GM12878 (cell line): ENCODE measurements at regions not wholly inside any gene's neighbourhood (a gene's known extent, or its start where the extent isn't known, plus 50 kb on each side); places are given as distances from the start of the nearest gene placed in this dataset.

Source experiments
- BHLHE40 ChIP-seq, 2 experiments: fragments of 450-650 bp in 1 of 2; IDR thresholded peaks; 2 replicates each; pipeline ENCODE4 v1.6.1; 2011 to 2017; ENCODE audit warnings: low read depth in 2 of 2, borderline replicate concordance in 1 of 2, improper control_type of control experiment in 1 of 2, low read length in 1 of 2, mild to moderate bottlenecking in 1 of 2
- E4F1 ChIP-seq: fragments of 450-650 bp; IDR thresholded peaks from 2 replicates; pipeline ENCODE4 v1.6.1; 2018; ENCODE audit warnings: borderline replicate concordance, mild to moderate bottlenecking; ENCODE audit not compliant: partially characterized antibody
- EGR1 ChIP-seq, 2 experiments: IDR thresholded peaks; 1 replicate in 1 of 2; 2 replicates in 1 of 2; pipeline ENCODE4 v1.6.1; 2011 to 2012; ENCODE audit warnings: low read depth in 2 of 2, low read length in 2 of 2, borderline replicate concordance in 1 of 2, mild to moderate bottlenecking in 1 of 2, moderate library complexity in 1 of 2
- HCFC1 ChIP-seq: fragments of 150-350 bp; IDR thresholded peaks from 2 replicates; pipeline ENCODE4 v1.6.1; 2014; ENCODE audit warnings: low read length
- KLF5 ChIP-seq: fragments of 450-650 bp; IDR thresholded peaks from 2 replicates; pipeline ENCODE4 v1.6.1; 2014; ENCODE audit warnings: mild to moderate bottlenecking; ENCODE audit not compliant: partially characterized antibody
- MEF2B ChIP-seq: fragments of 450-650 bp; IDR thresholded peaks from 2 replicates; pipeline ENCODE4 v1.6.1; 2018; ENCODE audit warnings: mild to moderate bottlenecking, moderate library complexity; ENCODE audit not compliant: partially characterized antibody, poor library complexity, severe bottlenecking
- MYB ChIP-seq: fragments of 150-350 bp; IDR thresholded peaks from 2 replicates; pipeline ENCODE4 v1.6.1; 2014; ENCODE audit warnings: mild to moderate bottlenecking, low read depth, low read length, borderline replicate concordance
- MYC ChIP-seq: IDR thresholded peaks from 2 replicates; pipeline ENCODE4 v1.6.1; 2011; ENCODE audit warnings: mild to moderate bottlenecking, low read length, moderate library complexity, inconsistent platforms; ENCODE audit not compliant: insufficient read depth, insufficient replicate concordance, insufficient read length, severe bottlenecking
- NBN ChIP-seq: fragments of 450-650 bp; IDR thresholded peaks from 2 replicates; pipeline ENCODE4 v1.6.1; 2016
- POU2F2 ChIP-seq: IDR thresholded peaks from 3 replicates; pipeline ENCODE4 v1.6.1; 2011; ENCODE audit warnings: low read depth, mild to moderate bottlenecking, low read length, borderline replicate concordance
- RAD51 ChIP-seq: fragments of 450-650 bp; IDR thresholded peaks from 2 replicates; pipeline ENCODE4 v1.6.1; 2016; ENCODE audit warnings: moderate library complexity, mild to moderate bottlenecking, inconsistent platforms
- SMAD1 ChIP-seq: fragments of 450-650 bp; IDR thresholded peaks from 2 replicates; pipeline ENCODE4 v1.6.1; 2018; ENCODE audit warnings: mild to moderate bottlenecking, low read depth; ENCODE audit not compliant: partially characterized antibody
- SREBF2 ChIP-seq: IDR thresholded peaks from 2 replicates; pipeline ENCODE4 v1.6.1; 2012; ENCODE audit warnings: mild to moderate bottlenecking, low read length
- ZBED1 ChIP-seq: IDR thresholded peaks from 2 replicates; pipeline ENCODE4 v1.6.1; 2016; ENCODE audit warnings: borderline replicate concordance
- TF ChIP-seq, protein P1 (sequence below): IDR thresholded peaks from 2 replicates; pipeline ENCODE4 v1.6.1; 2012; ENCODE audit warnings: low read length, inconsistent platforms
- TF ChIP-seq, protein P2 (sequence below): fragments of 450-650 bp; conservative IDR thresholded peaks from 2 replicates; pipeline ENCODE4 v1.6.1; 2017; ENCODE audit warnings: mild to moderate bottlenecking, moderate library complexity
- TF ChIP-seq, protein P3 (sequence below): IDR thresholded peaks from 2 replicates; pipeline ENCODE4 v1.6.1; 2012; ENCODE audit warnings: low read depth, low read length, improper control_type of control experiment
- TF ChIP-seq, protein P4 (sequence below): fragments of 450-650 bp; IDR thresholded peaks from 2 replicates; pipeline ENCODE4 v1.6.1; 2017; ENCODE audit warnings: borderline replicate concordance
- TF ChIP-seq, protein P5 (sequence below), 3 experiments: IDR thresholded peaks in 2 of 3; conservative IDR thresholded peaks in 1 of 3; 2 replicates each; pipeline ENCODE4 v1.5.1; 2011; ENCODE audit warnings: low read depth in 3 of 3, low read length in 3 of 3, mild to moderate bottlenecking in 3 of 3, control low read depth in 2 of 3, moderate library complexity in 2 of 3, inconsistent platforms in 1 of 3, mixed read lengths in 1 of 3; ENCODE audit not compliant: control insufficient read depth in 2 of 3, insufficient read depth in 1 of 3; ENCODE audit errors: extremely low read depth in 1 of 3

DNA sequence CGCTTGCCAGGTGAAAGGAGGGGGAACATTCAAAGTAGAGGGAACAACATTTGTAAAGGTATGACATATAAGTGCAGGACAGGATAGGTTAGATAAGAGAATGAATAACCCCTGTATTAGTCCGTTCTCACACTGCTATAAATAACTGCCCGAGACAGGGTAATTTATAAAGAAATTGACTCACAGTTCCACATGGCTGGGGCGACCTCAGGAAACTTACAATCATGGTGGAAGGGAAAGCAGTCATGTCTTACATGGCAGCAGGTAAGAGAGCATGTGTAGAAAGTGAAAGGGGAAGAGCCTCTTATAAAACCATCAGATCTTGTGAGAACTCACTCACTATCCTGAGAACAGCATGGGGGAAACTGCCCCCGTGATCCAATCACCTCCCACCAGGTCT is 223.8 kb downstream of the SOX9 start (continued):
- TF ChIP-seq, protein P1, sequence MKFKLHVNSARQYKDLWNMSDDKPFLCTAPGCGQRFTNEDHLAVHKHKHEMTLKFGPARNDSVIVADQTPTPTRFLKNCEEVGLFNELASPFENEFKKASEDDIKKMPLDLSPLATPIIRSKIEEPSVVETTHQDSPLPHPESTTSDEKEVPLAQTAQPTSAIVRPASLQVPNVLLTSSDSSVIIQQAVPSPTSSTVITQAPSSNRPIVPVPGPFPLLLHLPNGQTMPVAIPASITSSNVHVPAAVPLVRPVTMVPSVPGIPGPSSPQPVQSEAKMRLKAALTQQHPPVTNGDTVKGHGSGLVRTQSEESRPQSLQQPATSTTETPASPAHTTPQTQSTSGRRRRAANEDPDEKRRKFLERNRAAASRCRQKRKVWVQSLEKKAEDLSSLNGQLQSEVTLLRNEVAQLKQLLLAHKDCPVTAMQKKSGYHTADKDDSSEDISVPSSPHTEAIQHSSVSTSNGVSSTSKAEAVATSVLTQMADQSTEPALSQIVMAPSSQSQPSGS, result no peak
- TF ChIP-seq SREBF2 (no peak), SMAD1 (no peak), MEF2B (peak; percentile 34), EGR1 (IDR thresholded peaks at IDR 0.05; ENCODE audit: borderline replicate concordance in 1 of 2, low read depth in 2 of 2, low read length in 2 of 2) (no peak), E4F1 (no peak), POU2F2 (no peak), MYB (no peak), KLF5 (no peak), RAD51 (no peak), BHLHE40 (IDR thresholded peaks at IDR 0.05; ENCODE audit: borderline replicate concordance in 1 of 2, low read depth in 2 of 2, low read length in 1 of 2) (peak in 1 of 2 experiments; percentile 27; a peak in 1 of 4 replicates), ZBED1 (no peak), MYC (no peak), NBN (no peak), HCFC1 (no peak)
- TF ChIP-seq, protein P2, sequence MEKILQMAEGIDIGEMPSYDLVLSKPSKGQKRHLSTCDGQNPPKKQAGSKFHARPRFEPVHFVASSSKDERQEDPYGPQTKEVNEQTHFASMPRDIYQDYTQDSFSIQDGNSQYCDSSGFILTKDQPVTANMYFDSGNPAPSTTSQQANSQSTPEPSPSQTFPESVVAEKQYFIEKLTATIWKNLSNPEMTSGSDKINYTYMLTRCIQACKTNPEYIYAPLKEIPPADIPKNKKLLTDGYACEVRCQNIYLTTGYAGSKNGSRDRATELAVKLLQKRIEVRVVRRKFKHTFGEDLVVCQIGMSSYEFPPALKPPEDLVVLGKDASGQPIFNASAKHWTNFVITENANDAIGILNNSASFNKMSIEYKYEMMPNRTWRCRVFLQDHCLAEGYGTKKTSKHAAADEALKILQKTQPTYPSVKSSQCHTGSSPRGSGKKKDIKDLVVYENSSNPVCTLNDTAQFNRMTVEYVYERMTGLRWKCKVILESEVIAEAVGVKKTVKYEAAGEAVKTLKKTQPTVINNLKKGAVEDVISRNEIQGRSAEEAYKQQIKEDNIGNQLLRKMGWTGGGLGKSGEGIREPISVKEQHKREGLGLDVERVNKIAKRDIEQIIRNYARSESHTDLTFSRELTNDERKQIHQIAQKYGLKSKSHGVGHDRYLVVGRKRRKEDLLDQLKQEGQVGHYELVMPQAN, result no peak
- TF ChIP-seq, protein P3, sequence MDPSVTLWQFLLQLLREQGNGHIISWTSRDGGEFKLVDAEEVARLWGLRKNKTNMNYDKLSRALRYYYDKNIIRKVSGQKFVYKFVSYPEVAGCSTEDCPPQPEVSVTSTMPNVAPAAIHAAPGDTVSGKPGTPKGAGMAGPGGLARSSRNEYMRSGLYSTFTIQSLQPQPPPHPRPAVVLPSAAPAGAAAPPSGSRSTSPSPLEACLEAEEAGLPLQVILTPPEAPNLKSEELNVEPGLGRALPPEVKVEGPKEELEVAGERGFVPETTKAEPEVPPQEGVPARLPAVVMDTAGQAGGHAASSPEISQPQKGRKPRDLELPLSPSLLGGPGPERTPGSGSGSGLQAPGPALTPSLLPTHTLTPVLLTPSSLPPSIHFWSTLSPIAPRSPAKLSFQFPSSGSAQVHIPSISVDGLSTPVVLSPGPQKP, result no peak
- TF ChIP-seq, protein P4, sequence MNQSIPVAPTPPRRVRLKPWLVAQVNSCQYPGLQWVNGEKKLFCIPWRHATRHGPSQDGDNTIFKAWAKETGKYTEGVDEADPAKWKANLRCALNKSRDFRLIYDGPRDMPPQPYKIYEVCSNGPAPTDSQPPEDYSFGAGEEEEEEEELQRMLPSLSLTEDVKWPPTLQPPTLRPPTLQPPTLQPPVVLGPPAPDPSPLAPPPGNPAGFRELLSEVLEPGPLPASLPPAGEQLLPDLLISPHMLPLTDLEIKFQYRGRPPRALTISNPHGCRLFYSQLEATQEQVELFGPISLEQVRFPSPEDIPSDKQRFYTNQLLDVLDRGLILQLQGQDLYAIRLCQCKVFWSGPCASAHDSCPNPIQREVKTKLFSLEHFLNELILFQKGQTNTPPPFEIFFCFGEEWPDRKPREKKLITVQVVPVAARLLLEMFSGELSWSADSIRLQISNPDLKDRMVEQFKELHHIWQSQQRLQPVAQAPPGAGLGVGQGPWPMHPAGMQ, result no peak
- TF ChIP-seq, protein P5, sequence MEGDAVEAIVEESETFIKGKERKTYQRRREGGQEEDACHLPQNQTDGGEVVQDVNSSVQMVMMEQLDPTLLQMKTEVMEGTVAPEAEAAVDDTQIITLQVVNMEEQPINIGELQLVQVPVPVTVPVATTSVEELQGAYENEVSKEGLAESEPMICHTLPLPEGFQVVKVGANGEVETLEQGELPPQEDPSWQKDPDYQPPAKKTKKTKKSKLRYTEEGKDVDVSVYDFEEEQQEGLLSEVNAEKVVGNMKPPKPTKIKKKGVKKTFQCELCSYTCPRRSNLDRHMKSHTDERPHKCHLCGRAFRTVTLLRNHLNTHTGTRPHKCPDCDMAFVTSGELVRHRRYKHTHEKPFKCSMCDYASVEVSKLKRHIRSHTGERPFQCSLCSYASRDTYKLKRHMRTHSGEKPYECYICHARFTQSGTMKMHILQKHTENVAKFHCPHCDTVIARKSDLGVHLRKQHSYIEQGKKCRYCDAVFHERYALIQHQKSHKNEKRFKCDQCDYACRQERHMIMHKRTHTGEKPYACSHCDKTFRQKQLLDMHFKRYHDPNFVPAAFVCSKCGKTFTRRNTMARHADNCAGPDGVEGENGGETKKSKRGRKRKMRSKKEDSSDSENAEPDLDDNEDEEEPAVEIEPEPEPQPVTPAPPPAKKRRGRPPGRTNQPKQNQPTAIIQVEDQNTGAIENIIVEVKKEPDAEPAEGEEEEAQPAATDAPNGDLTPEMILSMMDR (IDR thresholded peaks at IDR 0.05 in 2 of 3, conservative IDR thresholded peaks at IDR 0.05 in 1 of 3; ENCODE audit: control insufficient read depth in 2 of 3, extremely low read depth in 1 of 3, insufficient read depth in 1 of 3, low read depth in 3 of 3, low read length in 3 of 3), result no peak
